ENCODE measurements at regions not wholly inside any gene's neighbourhood (a gene's known extent, or its start where the extent isn't known, plus 50 kb on each side); places are given as distances from the start of the nearest gene placed in this dataset.

DNA sequence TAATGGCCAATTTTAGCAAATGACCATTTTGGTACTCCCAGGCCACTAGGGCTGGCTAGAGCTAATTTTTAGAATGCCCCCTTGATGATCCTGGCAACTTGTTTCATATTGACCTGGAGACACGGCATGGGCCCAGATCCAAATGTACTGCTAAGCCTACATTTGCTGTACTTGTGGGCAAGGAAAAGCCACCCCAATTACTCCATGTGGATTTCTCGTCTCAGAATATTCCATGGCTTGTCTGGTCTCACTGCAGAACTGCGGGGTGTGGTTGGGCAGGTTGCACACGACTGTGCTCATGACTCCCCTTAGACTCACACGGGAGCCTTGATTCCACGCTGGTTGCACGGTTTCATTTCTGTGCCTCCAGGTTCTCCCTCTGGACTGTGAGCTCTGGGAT is 140.9 kb downstream of the RPLP1 start:
- TF ChIP-seq CTCF (IDR thresholded peaks at IDR 0.05) (no peak), ZFX (IDR thresholded peaks at IDR 0.05; ENCODE audit: borderline replicate concordance) (no peak)

Data from 22Rv1 (cell line).